K562 (cell line): ENCODE measurements at regions not wholly inside any gene's neighbourhood (a gene's known extent, or its start where the extent isn't known, plus 50 kb on each side); places are given as distances from the start of the nearest gene placed in this dataset.

Experiments used
- BHLHE40 ChIP-seq: IDR thresholded peaks from 2 replicates; pipeline ENCODE4 v1.6.1; 2011; ENCODE audit warnings: low read length, improper control_type of control experiment
- BRD4 ChIP-seq: fragments of 200-600 bp; sonication (generic); IDR thresholded peaks from 2 replicates; pipeline ENCODE4 v1.6.1; 2017; ENCODE audit warnings: inconsistent platforms
- KAT8 ChIP-seq: fragments of 450-650 bp; IDR thresholded peaks from 2 replicates; pipeline ENCODE4 v1.6.1; 2016; ENCODE audit warnings: low read depth, mild to moderate bottlenecking
- TF ChIP-seq, protein P1 (sequence below): fragments of 200-600 bp; sonication (generic); IDR thresholded peaks from one replicate; pipeline ENCODE4 v1.6.1; 2012; ENCODE audit warnings: mild to moderate bottlenecking, low read depth, low read length, inconsistent platforms
- TF ChIP-seq, protein P2 (sequence below): sonication (generic); formaldehyde crosslinking; IDR thresholded peaks from 2 replicates; pipeline ENCODE4 v1.8.0; 2023; ENCODE audit warnings: mild to moderate bottlenecking, missing genetic modification reagents
- TF ChIP-seq, protein P3 (sequence below): fragments of 250-450 bp; sonication (Bioruptor Pico); IDR thresholded peaks from 2 replicates; pipeline ENCODE4 v1.5.0; 2021
- TF ChIP-seq, protein P4 (sequence below), 3 experiments: fragments of 200-800 bp in 1 of 3; fragments of 250-450 bp in 1 of 3; fragments of 450-650 bp in 1 of 3; sonication (Bioruptor Pico) in 1 of 3; sonication (Bioruptor generic) in 1 of 3; formaldehyde crosslinking in 1 of 3; IDR thresholded peaks; 2 replicates each; pipeline versions ENCODE4 v1.6.1 to v1.8.0; 2016 to 2022; ENCODE audit warnings: mild to moderate bottlenecking in 2 of 3, missing genetic modification characterization in 2 of 3, missing compliant biosample characterization in 1 of 3, moderate library complexity in 1 of 3
- TF ChIP-seq, protein P5 (sequence below), 2 experiments: IDR thresholded peaks; 2 replicates each; pipeline ENCODE4 v1.6.1; 2011; ENCODE audit warnings: borderline replicate concordance in 1 of 2, control low read depth in 1 of 2, low read depth in 1 of 2, low read length in 1 of 2, mild to moderate bottlenecking in 1 of 2, mixed read lengths in 1 of 2, moderate library complexity in 1 of 2; ENCODE audit not compliant: insufficient read depth in 1 of 2, insufficient read length in 1 of 2, poor library complexity in 1 of 2, severe bottlenecking in 1 of 2; ENCODE audit errors: extremely low read depth in 1 of 2

DNA sequence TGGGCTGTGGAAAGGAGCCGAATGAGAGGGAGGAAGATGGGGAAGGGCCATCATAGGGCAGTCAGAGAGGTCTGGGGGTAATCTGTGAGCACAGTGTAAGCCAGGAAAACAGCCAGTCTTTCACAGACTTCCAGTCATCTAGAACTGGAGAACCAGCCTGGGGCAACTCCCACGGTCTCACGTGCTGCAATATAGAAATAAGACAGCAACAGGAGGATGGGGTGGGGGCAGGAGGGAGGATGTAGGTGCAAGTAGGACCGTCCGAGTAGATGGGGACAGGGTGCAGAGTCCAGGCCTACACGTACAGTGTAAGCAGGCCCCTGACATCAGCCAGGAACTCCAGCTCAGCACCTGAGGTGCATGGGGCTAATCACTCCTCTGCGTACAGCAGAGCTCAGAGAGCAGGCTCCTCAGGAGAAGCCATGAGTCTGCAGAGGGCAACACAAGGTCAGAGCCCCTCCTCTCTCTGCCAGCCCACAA is 58.2 kb upstream of the TNFAIP3 start (continued):
- TF ChIP-seq, protein P1, sequence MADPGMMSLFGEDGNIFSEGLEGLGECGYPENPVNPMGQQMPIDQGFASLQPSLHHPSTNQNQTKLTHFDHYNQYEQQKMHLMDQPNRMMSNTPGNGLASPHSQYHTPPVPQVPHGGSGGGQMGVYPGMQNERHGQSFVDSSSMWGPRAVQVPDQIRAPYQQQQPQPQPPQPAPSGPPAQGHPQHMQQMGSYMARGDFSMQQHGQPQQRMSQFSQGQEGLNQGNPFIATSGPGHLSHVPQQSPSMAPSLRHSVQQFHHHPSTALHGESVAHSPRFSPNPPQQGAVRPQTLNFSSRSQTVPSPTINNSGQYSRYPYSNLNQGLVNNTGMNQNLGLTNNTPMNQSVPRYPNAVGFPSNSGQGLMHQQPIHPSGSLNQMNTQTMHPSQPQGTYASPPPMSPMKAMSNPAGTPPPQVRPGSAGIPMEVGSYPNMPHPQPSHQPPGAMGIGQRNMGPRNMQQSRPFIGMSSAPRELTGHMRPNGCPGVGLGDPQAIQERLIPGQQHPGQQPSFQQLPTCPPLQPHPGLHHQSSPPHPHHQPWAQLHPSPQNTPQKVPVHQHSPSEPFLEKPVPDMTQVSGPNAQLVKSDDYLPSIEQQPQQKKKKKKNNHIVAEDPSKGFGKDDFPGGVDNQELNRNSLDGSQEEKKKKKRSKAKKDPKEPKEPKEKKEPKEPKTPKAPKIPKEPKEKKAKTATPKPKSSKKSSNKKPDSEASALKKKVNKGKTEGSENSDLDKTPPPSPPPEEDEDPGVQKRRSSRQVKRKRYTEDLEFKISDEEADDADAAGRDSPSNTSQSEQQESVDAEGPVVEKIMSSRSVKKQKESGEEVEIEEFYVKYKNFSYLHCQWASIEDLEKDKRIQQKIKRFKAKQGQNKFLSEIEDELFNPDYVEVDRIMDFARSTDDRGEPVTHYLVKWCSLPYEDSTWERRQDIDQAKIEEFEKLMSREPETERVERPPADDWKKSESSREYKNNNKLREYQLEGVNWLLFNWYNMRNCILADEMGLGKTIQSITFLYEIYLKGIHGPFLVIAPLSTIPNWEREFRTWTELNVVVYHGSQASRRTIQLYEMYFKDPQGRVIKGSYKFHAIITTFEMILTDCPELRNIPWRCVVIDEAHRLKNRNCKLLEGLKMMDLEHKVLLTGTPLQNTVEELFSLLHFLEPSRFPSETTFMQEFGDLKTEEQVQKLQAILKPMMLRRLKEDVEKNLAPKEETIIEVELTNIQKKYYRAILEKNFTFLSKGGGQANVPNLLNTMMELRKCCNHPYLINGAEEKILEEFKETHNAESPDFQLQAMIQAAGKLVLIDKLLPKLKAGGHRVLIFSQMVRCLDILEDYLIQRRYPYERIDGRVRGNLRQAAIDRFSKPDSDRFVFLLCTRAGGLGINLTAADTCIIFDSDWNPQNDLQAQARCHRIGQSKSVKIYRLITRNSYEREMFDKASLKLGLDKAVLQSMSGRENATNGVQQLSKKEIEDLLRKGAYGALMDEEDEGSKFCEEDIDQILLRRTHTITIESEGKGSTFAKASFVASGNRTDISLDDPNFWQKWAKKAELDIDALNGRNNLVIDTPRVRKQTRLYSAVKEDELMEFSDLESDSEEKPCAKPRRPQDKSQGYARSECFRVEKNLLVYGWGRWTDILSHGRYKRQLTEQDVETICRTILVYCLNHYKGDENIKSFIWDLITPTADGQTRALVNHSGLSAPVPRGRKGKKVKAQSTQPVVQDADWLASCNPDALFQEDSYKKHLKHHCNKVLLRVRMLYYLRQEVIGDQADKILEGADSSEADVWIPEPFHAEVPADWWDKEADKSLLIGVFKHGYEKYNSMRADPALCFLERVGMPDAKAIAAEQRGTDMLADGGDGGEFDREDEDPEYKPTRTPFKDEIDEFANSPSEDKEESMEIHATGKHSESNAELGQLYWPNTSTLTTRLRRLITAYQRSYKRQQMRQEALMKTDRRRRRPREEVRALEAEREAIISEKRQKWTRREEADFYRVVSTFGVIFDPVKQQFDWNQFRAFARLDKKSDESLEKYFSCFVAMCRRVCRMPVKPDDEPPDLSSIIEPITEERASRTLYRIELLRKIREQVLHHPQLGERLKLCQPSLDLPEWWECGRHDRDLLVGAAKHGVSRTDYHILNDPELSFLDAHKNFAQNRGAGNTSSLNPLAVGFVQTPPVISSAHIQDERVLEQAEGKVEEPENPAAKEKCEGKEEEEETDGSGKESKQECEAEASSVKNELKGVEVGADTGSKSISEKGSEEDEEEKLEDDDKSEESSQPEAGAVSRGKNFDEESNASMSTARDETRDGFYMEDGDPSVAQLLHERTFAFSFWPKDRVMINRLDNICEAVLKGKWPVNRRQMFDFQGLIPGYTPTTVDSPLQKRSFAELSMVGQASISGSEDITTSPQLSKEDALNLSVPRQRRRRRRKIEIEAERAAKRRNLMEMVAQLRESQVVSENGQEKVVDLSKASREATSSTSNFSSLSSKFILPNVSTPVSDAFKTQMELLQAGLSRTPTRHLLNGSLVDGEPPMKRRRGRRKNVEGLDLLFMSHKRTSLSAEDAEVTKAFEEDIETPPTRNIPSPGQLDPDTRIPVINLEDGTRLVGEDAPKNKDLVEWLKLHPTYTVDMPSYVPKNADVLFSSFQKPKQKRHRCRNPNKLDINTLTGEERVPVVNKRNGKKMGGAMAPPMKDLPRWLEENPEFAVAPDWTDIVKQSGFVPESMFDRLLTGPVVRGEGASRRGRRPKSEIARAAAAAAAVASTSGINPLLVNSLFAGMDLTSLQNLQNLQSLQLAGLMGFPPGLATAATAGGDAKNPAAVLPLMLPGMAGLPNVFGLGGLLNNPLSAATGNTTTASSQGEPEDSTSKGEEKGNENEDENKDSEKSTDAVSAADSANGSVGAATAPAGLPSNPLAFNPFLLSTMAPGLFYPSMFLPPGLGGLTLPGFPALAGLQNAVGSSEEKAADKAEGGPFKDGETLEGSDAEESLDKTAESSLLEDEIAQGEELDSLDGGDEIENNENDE: no peak
- TF ChIP-seq, protein P2, sequence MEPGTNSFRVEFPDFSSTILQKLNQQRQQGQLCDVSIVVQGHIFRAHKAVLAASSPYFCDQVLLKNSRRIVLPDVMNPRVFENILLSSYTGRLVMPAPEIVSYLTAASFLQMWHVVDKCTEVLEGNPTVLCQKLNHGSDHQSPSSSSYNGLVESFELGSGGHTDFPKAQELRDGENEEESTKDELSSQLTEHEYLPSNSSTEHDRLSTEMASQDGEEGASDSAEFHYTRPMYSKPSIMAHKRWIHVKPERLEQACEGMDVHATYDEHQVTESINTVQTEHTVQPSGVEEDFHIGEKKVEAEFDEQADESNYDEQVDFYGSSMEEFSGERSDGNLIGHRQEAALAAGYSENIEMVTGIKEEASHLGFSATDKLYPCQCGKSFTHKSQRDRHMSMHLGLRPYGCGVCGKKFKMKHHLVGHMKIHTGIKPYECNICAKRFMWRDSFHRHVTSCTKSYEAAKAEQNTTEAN: no peak
- TF ChIP-seq KAT8 (no peak), BRD4 (no peak), BHLHE40 (peak; percentile 88)
- TF ChIP-seq, protein P3, sequence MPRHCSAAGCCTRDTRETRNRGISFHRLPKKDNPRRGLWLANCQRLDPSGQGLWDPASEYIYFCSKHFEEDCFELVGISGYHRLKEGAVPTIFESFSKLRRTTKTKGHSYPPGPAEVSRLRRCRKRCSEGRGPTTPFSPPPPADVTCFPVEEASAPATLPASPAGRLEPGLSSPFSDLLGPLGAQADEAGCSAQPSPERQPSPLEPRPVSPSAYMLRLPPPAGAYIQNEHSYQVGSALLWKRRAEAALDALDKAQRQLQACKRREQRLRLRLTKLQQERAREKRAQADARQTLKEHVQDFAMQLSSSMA (CRISPR knock-in tag): no peak
- TF ChIP-seq, protein P4, sequence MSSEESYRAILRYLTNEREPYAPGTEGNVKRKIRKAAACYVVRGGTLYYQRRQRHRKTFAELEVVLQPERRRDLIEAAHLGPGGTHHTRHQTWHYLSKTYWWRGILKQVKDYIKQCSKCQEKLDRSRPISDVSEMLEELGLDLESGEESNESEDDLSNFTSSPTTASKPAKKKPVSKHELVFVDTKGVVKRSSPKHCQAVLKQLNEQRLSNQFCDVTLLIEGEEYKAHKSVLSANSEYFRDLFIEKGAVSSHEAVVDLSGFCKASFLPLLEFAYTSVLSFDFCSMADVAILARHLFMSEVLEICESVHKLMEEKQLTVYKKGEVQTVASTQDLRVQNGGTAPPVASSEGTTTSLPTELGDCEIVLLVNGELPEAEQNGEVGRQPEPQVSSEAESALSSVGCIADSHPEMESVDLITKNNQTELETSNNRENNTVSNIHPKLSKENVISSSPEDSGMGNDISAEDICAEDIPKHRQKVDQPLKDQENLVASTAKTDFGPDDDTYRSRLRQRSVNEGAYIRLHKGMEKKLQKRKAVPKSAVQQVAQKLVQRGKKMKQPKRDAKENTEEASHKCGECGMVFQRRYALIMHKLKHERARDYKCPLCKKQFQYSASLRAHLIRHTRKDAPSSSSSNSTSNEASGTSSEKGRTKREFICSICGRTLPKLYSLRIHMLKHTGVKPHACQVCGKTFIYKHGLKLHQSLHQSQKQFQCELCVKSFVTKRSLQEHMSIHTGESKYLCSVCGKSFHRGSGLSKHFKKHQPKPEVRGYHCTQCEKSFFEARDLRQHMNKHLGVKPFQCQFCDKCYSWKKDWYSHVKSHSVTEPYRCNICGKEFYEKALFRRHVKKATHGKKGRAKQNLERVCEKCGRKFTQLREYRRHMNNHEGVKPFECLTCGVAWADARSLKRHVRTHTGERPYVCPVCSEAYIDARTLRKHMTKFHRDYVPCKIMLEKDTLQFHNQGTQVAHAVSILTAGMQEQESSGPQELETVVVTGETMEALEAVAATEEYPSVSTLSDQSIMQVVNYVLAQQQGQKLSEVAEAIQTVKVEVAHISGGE (CRISPR knock-in tag; IDR thresholded peaks at IDR 0.05): 0 out of 6 replicates have a peak, but pooled peaks of 1 of the 3 experiments have one; percentile 26
- TF ChIP-seq, protein P5, sequence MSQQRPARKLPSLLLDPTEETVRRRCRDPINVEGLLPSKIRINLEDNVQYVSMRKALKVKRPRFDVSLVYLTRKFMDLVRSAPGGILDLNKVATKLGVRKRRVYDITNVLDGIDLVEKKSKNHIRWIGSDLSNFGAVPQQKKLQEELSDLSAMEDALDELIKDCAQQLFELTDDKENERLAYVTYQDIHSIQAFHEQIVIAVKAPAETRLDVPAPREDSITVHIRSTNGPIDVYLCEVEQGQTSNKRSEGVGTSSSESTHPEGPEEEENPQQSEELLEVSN (IDR thresholded peaks at IDR 0.05; ENCODE audit: borderline replicate concordance in 1 of 2, extremely low read depth in 1 of 2, insufficient read depth in 1 of 2, insufficient read length in 1 of 2, low read depth in 1 of 2, low read length in 1 of 2, poor library complexity in 1 of 2, severe bottlenecking in 1 of 2): peak in 1 of 2 experiments; percentile 14
